Left ventricle myocardium inferior (tissue), 1 donor: ENCODE measurements at regions not wholly inside any gene's neighbourhood (a gene's known extent, or its start where the extent isn't known, plus 50 kb on each side); places are given as distances from the start of the nearest gene placed in this dataset.
A peak's percentile ranks its signal among the peaks of the same experiment; 100 is the strongest.

Source experiments
- DNase-seq: peaks from one replicate; pipeline ENCODE4 v3.0.0-alpha.2; 2020
- H3K27ac ChIP-seq: fragments of 200-600 bp; replicated peaks from 2 replicates; pipeline ENCODE4 v1.8.0; 2021
- H3K27me3 ChIP-seq: fragments of 200-600 bp; 2 replicates; pipeline ENCODE4 v1.8.0; 2021; ENCODE audit warnings: low read depth
- H3K36me3 ChIP-seq: fragments of 200-600 bp; 2 replicates; pipeline ENCODE4 v1.8.0; 2021
- H3K4me1 ChIP-seq: fragments of 200-600 bp; 2 replicates; pipeline ENCODE4 v1.8.0; 2021
- H3K4me3 ChIP-seq: fragments of 200-600 bp; 2 replicates; pipeline ENCODE4 v1.8.0; 2021; ENCODE audit warnings: mild to moderate bottlenecking, moderate library complexity
- H3K9me3 ChIP-seq: fragments of 200-600 bp; replicated peaks from 2 replicates; pipeline ENCODE4 v1.8.0; 2021
- CTCF ChIP-seq: fragments of 200-600 bp; IDR thresholded peaks from 2 replicates; pipeline ENCODE4 v1.8.0; 2021; ENCODE audit warnings: antibody characterized with exemption, mild to moderate bottlenecking, borderline replicate concordance
- intact Hi-C: fragments of 100-400 bp; cut with micrococcal nuclease; formaldehyde crosslinking; loops from one replicate; pipeline ENCODE4 v1.11.0; 2022
- donor health status: DM: no; HTN: yes; CAD: no; lungs with severe emphysema.

GRCh38 chr6:156601152-156602065 is 175.8 kb upstream of the ARID1B start:
- Histone ChIP-seq H3K27ac (peak overlapping the region; percentile 71), H3K4me3 (no peak overlapping the region), H3K36me3 (no peaks in the 10 kb centered on the region), H3K27me3 (no peaks in the 10 kb centered on the region), H3K9me3 (no peaks in the 10 kb centered on the region), H3K4me1 (peaks cover 14% of the 10 kb centered on the region)
- no peak for DNase-seq
- intact Hi-C loops, result no loop called here
- no peak for TF ChIP-seq CTCF

DNA sequence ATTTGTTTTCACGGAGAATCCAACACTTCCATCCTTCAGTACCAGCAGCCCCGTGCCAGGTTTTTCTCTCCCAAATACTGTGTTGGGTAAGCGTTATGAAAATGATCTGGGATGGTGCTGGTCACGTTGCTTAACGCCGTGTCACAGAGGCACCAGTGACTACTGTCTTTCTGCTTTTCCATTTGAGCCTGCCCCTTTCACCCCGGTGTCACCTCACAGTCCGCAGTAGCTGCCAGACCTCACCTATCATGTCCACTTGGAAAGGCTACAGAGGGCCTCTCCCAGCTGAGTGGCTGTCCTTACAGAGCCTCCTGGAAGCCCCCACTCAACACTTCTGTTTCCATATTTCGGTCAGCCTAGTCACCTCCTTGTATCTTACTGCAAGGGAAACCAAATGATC is 176.5 kb upstream of the ARID1B start:
- no peak for DNase-seq
- Histone ChIP-seq H3K27me3 (no peaks in the 10 kb centered on the region), H3K27ac (peak overlapping the region; percentile 71), H3K4me1 (peaks cover 14% of the 10 kb centered on the region), H3K36me3 (no peaks in the 10 kb centered on the region), H3K4me3 (no peak overlapping the region), H3K9me3 (no peaks in the 10 kb centered on the region)
- intact Hi-C loops, result no loop called here
- TF ChIP-seq CTCF, result no peak

DNA sequence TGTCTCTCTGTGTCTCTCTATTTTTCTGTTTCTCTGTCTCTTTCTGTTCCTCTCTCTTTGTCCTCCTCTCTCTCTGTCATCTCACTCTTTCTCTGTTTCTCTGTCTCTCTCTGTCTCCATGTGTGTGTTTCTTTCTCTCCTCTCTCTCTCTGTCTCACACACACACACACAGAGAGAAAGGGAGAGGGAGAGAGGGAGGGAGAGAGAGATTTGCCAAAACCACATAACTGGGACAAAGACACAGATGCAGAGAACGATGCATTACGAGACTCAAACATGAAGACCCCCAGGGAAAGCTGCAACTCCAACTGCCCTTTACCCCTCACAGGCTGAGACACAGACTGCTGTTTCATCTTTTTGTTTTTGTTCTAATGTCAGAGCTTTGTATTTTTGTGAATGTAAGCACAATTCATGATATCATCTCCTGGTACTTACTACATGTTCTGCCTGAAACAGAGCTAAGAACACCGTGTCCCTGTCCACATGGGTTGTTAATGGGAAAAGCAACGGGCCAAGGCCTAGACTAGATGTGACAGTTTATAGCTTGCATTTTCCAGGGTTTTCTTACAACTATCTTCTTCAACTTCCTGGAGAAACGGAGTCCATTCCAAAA is 177.1 kb upstream of the ARID1B start:
- peaks cover 14% of the 10 kb centered on the region for H3K4me1 ChIP-seq
- TF ChIP-seq CTCF, result no peak
- DNase-seq, result no peak
- no peaks in the 10 kb centered on the region for H3K36me3 ChIP-seq
- H3K9me3 ChIP-seq, result no peaks in the 10 kb centered on the region
- no peaks in the 10 kb centered on the region for H3K27me3 ChIP-seq
- intact Hi-C loops, result no loop called here
- no peak overlapping the region for H3K4me3 ChIP-seq
- peak overlapping the region; percentile 71 for H3K27ac ChIP-seq

DNA sequence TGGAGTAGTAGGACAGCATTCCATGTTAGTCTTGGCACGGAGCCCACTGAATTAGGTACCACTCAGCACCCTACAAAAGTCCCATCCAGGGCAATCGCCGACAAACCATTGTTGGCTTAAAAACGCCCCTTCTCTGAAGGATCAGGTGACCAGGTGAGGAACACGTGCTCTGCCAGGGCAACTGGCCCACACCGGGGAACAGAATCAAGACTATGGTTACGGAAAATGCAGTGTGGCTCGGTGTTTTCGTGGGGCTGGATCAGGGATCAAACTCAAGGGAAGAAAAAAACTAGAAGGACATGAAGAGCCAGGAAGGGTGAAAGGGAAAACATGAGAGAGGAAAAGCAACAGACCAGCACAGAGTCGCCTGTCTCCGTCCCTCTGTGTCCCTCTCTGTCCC is 177.8 kb upstream of the ARID1B start:
- intact Hi-C loops, result no loop called here
- Histone ChIP-seq H3K27ac (peak overlapping the region; percentile 71), H3K36me3 (no peaks in the 10 kb centered on the region), H3K4me3 (no peak overlapping the region), H3K4me1 (peaks cover 14% of the 10 kb centered on the region), H3K9me3 (no peaks in the 10 kb centered on the region), H3K27me3 (no peaks in the 10 kb centered on the region)
- no peak for DNase-seq
- TF ChIP-seq CTCF, result no peak

GRCh38 chr6:156598855-156599180 is 178.4 kb upstream of the ARID1B start:
- H3K27ac ChIP-seq, result no peak overlapping the region

More at GRCh38 chr6:156598855-156599180, 178.4 kb upstream of the ARID1B start:
- Histone ChIP-seq H3K36me3 (no peaks in the 10 kb centered on the region), H3K4me3 (no peak overlapping the region), H3K4me1 (peaks cover 14% of the 10 kb centered on the region), H3K27me3 (no peaks in the 10 kb centered on the region), H3K9me3 (no peaks in the 10 kb centered on the region)
- no peak for DNase-seq
- intact Hi-C loops, result no loop called here
- no peak for TF ChIP-seq CTCF
